B cell (primary cell): ENCODE measurements at regions not wholly inside any gene's neighbourhood (a gene's known extent, or its start where the extent isn't known, plus 50 kb on each side); places are given as distances from the start of the nearest gene placed in this dataset.

Experiments
- CTCF ChIP-seq: fragments of 200-600 bp; IDR thresholded peaks from one replicate; pipeline ENCODE4 v1.8.0; 2022; ENCODE audit warnings: antibody characterized with exemption, mild to moderate bottlenecking
- EZH2 ChIP-seq: IDR thresholded peaks from 2 replicates; pipeline ENCODE4 v1.6.1; 2012; ENCODE audit warnings: borderline replicate concordance, low read depth, mild to moderate bottlenecking, moderate library complexity, low read length; ENCODE audit not compliant: insufficient read depth, poor library complexity, severe bottlenecking

GRCh38 chr16:87077750-87078127, 239.5 kb downstream of the C16orf95 start:
- no peak for TF ChIP-seq CTCF
- no peak for TF ChIP-seq EZH2
